ENCODE measurements at regions not wholly inside any gene's neighbourhood (a gene's known extent, or its start where the extent isn't known, plus 50 kb on each side); places are given as distances from the start of the nearest gene placed in this dataset.

DNA sequence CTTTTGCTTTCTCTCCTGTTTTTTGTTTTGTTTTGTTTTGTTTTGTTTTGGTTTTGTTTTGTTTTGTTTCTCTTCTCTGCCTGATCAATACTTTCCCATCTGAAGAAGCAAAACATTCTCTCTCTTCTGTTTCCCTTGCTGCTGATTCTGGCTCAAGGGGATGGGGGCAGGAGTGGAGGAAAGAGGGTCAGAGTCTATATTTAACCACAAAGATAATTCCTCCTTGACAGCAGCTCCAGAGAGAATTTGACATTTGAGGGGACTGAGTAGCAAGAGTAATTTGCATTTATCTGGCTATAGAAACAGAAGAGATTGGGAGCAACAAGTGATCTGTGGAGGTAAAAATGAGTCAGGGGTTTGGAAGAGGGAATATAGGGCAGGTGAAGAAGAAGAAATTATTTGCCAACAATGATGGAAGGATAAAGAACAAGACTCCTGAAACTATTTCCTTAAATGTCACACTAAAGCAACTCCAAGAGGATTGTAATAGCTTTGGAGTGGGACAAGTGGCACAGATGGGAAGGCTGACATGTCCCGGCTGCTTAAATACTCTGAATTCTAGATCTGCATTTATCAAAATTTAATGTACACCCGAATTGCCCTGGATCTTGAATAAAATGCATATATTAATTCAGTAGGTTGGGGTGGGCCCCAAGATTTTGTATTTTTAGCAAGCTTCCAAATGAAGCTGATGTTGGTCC, 349.3 kb upstream of the PLXNA2 start:
- Histone ChIP-seq H3K27me3 (ENCODE audit: insufficient read depth, low read length) (no peaks in the 10 kb centered on the region), H3K9me3 (ENCODE audit: low read length) (no peaks in the 10 kb centered on the region), H2AFZ (ENCODE audit: low read depth, low read length) (no peak overlapping the region), H3K4me1 (ENCODE audit: insufficient read depth, low read length) (no peaks in the 10 kb centered on the region), H3K4me3 (ENCODE audit: low read length) (no peak overlapping the region), H3K36me3 (ENCODE audit: insufficient read depth, low read length) (no peaks in the 10 kb centered on the region)

DNA sequence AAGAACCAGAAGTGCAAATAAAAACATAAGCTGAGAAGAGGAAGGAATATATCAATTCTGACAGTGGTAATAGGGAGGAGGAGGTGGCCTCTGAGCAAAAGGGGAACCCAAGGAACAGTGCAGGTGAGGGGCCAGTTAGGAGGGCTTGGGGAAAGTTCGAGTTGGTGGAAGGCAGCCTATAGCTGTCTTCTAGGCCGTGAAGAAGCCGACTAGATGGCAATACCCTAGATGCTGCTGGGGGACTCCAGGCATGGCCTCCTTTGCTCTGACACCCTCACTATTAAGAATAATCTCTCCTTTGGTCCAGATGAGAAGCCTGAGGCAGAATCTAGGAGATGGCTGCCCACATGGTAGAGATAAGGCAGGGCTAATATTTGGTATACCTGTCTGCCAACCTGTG, 351.1 kb upstream of the PLXNA2 start:
- H3K27me3 ChIP-seq (ENCODE audit: insufficient read depth, low read length): no peaks in the 10 kb centered on the region
- H2AFZ ChIP-seq (ENCODE audit: low read depth, low read length): no peak overlapping the region
- no peak overlapping the region for H3K4me3 ChIP-seq (ENCODE audit: low read length)
- no peaks in the 10 kb centered on the region for H3K9me3 ChIP-seq (ENCODE audit: low read length)
- H3K4me1 ChIP-seq (ENCODE audit: insufficient read depth, low read length): peaks cover 1% of the 10 kb centered on the region
- no peaks in the 10 kb centered on the region for H3K36me3 ChIP-seq (ENCODE audit: insufficient read depth, low read length)

DNA sequence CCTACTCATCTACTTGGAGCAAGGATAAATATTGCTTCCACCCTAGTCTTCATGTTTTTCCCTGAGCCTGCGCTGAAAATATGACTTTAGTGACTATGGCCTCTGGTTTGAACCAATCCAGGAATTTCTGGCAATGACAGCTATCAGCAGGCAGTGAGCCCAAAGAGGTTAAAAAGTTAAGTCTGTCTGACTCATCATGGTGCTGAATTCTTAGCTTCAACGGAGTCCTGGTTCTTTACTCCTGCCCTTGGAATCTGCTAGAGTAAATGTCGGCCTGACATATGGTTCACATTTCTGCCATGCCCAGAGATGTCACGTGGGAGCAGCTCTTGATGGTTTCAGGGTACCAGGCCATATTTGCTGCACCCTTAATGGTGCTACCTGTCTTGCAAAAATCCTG, 351.6 kb upstream of the PLXNA2 start:
- H3K9me3 ChIP-seq (ENCODE audit: low read length): no peaks in the 10 kb centered on the region
- no peaks in the 10 kb centered on the region for H3K27me3 ChIP-seq (ENCODE audit: insufficient read depth, low read length)
- no peak overlapping the region for H3K4me3 ChIP-seq (ENCODE audit: low read length)
- peaks cover 7% of the 10 kb centered on the region for H3K4me1 ChIP-seq (ENCODE audit: insufficient read depth, low read length)
- H3K36me3 ChIP-seq (ENCODE audit: insufficient read depth, low read length): no peaks in the 10 kb centered on the region
- no peak overlapping the region for H2AFZ ChIP-seq (ENCODE audit: low read depth, low read length)

DNA sequence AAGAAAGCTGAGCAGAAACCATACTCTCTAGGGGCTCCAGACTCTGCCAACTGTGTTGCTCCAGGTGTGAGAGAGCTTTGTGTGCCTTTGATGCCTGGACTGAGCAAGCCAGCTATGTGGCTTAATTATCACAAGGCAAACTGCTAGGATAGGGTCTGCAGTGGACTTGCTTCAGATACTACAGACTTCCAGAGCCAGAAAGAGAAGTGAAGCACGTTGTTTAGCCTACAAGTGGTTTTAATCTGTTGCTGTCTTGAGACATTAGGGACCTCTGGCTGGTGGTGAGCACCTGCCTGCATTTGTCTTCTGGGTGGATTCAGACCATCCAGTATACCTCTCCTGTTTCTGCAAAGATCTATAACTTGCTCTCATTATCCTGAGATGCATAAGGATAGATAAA, 353.4 kb upstream of the PLXNA2 start:
- Histone ChIP-seq H2AFZ (ENCODE audit: low read depth, low read length) (no peak overlapping the region), H3K27me3 (ENCODE audit: insufficient read depth, low read length) (no peaks in the 10 kb centered on the region), H3K4me1 (ENCODE audit: insufficient read depth, low read length) (peaks cover 18% of the 10 kb centered on the region), H3K4me3 (ENCODE audit: low read length) (no peak overlapping the region), H3K36me3 (ENCODE audit: insufficient read depth, low read length) (no peaks in the 10 kb centered on the region), H3K9me3 (ENCODE audit: low read length) (no peaks in the 10 kb centered on the region)

DNA sequence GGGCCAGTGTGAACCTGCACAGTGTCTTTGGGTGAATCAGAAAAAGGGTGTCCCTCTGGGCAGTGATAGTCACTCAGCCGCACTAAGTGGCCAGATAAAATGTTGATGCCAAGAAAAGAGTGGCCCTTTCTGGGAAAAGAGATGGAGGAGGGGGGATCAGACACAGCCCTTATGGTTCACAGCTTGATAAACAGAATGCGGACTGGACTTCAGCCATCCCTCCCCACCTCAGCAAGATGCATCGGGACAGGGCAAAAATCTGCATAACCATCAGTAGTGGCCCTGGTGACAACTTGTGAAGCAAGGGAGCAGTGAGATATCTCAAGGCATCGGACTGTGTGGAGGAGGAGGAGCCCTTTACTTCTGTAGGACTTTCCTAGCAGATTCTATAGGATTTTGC, 353.8 kb upstream of the PLXNA2 start:
- no peaks in the 10 kb centered on the region for H3K9me3 ChIP-seq (ENCODE audit: low read length)
- H3K4me3 ChIP-seq (ENCODE audit: low read length): no peak overlapping the region
- peaks cover 18% of the 10 kb centered on the region for H3K4me1 ChIP-seq (ENCODE audit: insufficient read depth, low read length)
- H2AFZ ChIP-seq (ENCODE audit: low read depth, low read length): no peak overlapping the region
- no peaks in the 10 kb centered on the region for H3K36me3 ChIP-seq (ENCODE audit: insufficient read depth, low read length)
- no peaks in the 10 kb centered on the region for H3K27me3 ChIP-seq (ENCODE audit: insufficient read depth, low read length)

DNA sequence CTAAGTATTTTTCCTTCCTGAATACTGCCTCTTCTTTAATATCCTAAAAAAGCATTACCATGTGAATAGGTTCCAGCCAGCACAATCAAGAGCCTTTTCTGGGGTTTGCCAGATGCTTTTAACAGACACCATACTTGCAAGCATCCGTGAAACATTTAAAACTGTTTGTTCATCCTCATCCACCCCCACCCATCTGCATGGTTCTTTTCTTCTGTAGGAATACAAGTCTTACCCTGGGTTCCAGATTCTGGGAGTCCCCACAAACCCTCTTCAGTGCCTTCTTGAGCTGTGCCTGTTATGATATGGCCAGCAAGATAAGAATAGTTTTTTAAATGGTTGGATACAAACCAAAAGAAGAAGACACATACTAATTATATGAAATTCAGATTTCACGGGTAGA, 354.9 kb upstream of the PLXNA2 start:
- no peaks in the 10 kb centered on the region for H3K36me3 ChIP-seq (ENCODE audit: insufficient read depth, low read length)
- no peaks in the 10 kb centered on the region for H3K9me3 ChIP-seq (ENCODE audit: low read length)
- H3K4me1 ChIP-seq (ENCODE audit: insufficient read depth, low read length): peaks cover 18% of the 10 kb centered on the region
- no peak overlapping the region for H2AFZ ChIP-seq (ENCODE audit: low read depth, low read length)
- no peak overlapping the region for H3K4me3 ChIP-seq (ENCODE audit: low read length)
- H3K27me3 ChIP-seq (ENCODE audit: insufficient read depth, low read length): no peaks in the 10 kb centered on the region

DNA sequence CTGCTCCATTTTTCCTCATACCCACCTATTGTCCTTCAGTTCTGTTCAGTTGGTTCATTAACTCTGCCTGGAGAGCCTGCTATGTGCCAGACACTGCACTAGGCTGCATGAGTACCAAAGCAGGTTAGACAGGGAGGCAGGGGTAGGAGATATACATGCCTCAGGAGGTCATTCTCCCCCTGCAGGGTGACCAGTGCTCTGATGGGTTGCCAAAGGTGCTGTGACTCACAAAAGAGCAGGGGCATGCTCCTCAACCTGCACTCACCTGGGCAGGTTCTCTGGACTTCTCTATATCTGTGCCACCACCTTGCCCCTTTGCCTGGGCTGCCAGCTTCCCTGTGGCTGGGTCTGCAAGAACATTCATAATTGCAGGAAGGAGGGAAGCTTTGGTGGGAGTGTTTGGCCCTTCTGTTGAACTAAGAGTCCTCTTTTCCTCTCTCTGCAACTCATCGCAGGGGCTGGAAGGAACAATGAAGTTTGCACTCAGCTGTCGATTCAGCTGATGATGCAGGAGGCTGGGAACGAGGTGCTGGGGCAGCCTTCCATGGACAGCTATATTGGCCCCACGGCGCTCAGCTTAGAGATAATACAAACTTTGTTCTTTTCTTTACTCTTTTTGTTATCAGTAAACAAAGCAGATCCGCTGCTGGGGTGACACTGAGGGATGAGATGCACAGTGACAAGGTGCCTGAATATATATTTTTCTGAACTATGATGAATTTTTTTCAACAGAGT, 356.4 kb upstream of the PLXNA2 start:
- Histone ChIP-seq H3K4me1 (ENCODE audit: insufficient read depth, low read length) (peaks cover 18% of the 10 kb centered on the region), H3K27me3 (ENCODE audit: insufficient read depth, low read length) (no peaks in the 10 kb centered on the region), H3K4me3 (ENCODE audit: low read length) (no peak overlapping the region), H3K36me3 (ENCODE audit: insufficient read depth, low read length) (no peaks in the 10 kb centered on the region), H3K9me3 (ENCODE audit: low read length) (no peaks in the 10 kb centered on the region), H2AFZ (ENCODE audit: low read depth, low read length) (no peak overlapping the region)

DNA sequence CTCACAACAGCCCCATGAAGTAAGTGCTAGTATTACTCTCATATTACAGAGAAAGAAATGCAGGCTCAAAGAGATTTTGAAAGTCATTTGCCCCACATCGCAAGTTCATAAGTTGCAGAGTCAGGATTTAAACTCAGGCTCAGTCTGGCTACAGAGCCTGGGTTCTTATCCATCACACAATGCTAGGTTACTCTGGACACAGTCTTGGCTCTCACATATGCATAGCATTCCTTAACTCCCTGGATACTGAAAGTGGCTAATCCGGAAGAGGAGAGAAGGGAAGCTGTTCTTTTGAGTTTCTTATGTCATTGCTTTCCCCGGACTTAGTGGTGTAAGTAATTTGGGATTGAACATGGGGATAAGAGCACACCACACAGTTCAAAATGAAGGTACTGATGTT, 357.4 kb upstream of the PLXNA2 start:
- no peak overlapping the region for H3K4me3 ChIP-seq (ENCODE audit: low read length)
- H3K27me3 ChIP-seq (ENCODE audit: insufficient read depth, low read length): no peaks in the 10 kb centered on the region
- H2AFZ ChIP-seq (ENCODE audit: low read depth, low read length): no peak overlapping the region
- peaks cover 18% of the 10 kb centered on the region for H3K4me1 ChIP-seq (ENCODE audit: insufficient read depth, low read length)
- no peaks in the 10 kb centered on the region for H3K9me3 ChIP-seq (ENCODE audit: low read length)
- H3K36me3 ChIP-seq (ENCODE audit: insufficient read depth, low read length): no peaks in the 10 kb centered on the region

DNA sequence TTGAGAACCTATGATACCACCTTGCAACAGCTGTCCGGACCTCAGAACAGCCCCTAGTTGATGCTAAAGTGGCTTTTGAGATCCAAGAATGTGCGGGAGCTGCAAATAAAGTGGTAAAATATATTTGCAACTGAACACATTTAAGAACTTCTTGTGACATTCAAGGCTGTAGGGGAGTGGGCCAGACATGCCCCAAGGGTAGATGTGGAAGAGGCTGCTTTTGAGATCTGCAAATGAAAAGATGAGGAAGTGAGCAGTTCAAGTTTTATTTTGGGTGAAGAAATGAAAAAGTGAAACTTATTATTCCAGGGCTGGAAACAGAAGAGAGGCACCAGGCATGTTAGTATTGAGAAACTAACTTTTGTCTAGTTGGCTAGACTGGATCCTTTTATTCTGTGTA, 359.5 kb upstream of the PLXNA2 start:
- no peak overlapping the region for H3K4me3 ChIP-seq (ENCODE audit: low read length)
- H3K4me1 ChIP-seq (ENCODE audit: insufficient read depth, low read length): peaks cover 18% of the 10 kb centered on the region
- H3K27me3 ChIP-seq (ENCODE audit: insufficient read depth, low read length): no peaks in the 10 kb centered on the region
- H2AFZ ChIP-seq (ENCODE audit: low read depth, low read length): no peak overlapping the region
- no peaks in the 10 kb centered on the region for H3K36me3 ChIP-seq (ENCODE audit: insufficient read depth, low read length)
- H3K9me3 ChIP-seq (ENCODE audit: low read length): no peaks in the 10 kb centered on the region

DNA sequence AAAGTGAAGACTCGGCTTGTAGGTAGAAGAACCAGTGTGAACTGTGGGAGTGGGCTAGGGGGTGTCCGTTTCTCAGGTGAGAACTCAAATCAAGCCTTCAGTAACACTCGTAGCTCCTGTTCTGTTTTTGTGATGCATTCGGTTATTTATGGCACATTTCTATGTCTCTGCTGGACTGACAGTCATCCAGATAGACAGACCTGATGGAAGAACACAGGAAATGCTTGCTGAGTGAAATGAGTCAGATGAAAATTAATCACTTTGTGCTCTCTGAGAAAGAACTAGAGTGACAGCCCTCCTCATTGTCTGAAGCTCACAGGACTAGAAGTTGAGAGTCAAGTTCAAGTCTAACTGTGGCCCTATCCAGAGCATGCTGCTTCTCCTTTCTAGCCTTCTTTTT, 360.1 kb upstream of the PLXNA2 start:
- Histone ChIP-seq H3K36me3 (ENCODE audit: insufficient read depth, low read length) (no peaks in the 10 kb centered on the region), H3K27me3 (ENCODE audit: insufficient read depth, low read length) (no peaks in the 10 kb centered on the region), H3K9me3 (ENCODE audit: low read length) (no peaks in the 10 kb centered on the region), H3K4me3 (ENCODE audit: low read length) (no peak overlapping the region), H2AFZ (ENCODE audit: low read depth, low read length) (no peak overlapping the region), H3K4me1 (ENCODE audit: insufficient read depth, low read length) (peaks cover 18% of the 10 kb centered on the region)

DNA sequence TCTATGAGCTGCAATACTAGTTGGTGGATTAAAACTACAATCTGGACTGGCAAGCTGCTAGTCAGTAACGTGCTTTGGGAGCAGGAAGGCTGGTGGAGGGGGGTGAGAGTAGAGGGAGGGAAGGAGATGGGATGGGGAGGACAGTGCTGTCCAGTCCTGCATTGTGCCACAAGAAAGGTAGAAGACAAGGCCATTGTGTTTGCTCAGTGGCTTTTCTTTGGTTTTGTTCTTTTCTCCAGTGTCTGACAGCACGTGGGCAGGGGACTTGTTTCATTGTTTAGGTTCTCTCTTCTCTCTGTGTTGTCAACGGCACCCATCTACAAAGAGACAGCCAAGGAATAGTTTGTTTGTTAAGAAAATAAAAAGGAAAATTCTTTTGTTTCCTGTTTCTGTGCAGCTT, 362.8 kb upstream of the PLXNA2 start:
- H2AFZ ChIP-seq (ENCODE audit: low read depth, low read length): no peak overlapping the region
- H3K4me1 ChIP-seq (ENCODE audit: insufficient read depth, low read length): no peaks in the 10 kb centered on the region
- no peaks in the 10 kb centered on the region for H3K9me3 ChIP-seq (ENCODE audit: low read length)
- no peaks in the 10 kb centered on the region for H3K27me3 ChIP-seq (ENCODE audit: insufficient read depth, low read length)
- no peaks in the 10 kb centered on the region for H3K36me3 ChIP-seq (ENCODE audit: insufficient read depth, low read length)
- H3K4me3 ChIP-seq (ENCODE audit: low read length): no peak overlapping the region

DNA sequence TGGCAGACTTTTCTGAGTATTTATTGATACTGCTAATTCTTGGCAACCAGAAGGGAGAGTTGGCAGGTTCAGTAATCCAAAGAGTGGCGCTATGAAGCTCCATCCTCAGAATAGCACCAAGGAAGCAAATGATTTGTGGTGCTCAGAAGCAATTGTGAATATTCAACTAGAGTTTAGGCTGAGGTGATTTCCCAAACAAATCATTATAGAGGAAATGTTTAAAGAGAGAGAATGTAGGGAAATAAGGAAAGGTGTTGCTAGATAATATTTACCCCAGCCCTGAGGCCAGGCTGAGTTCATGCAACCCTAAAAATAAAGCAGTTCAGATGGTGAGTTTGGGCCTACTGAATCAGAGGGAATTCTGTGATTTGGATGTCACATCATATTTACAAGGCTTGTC, 363.4 kb upstream of the PLXNA2 start:
- Histone ChIP-seq H3K36me3 (ENCODE audit: insufficient read depth, low read length) (no peaks in the 10 kb centered on the region), H3K27me3 (ENCODE audit: insufficient read depth, low read length) (no peaks in the 10 kb centered on the region), H3K4me1 (ENCODE audit: insufficient read depth, low read length) (no peaks in the 10 kb centered on the region), H3K4me3 (ENCODE audit: low read length) (no peak overlapping the region), H3K9me3 (ENCODE audit: low read length) (no peaks in the 10 kb centered on the region), H2AFZ (ENCODE audit: low read depth, low read length) (no peak overlapping the region)

DNA sequence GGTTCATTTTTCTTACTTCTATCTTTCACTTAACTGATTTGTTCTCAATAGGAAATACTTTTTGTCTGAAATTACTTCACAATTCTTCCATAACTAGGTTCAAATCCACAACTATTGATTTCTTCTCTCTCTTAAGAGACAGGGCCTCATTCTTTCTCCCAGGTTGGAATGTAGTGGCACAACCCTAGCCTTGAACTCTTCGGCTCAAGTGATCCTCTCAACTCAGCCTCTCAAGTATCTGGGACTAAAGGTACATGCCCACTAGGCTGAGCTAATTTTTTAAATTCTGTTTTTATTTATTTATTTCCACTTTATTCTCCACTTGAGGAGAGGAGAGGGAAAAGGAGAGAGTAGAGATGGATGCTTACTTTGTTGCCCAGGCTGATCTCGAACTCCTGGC, 370.4 kb upstream of the PLXNA2 start:
- Histone ChIP-seq H3K9me3 (ENCODE audit: low read length) (no peaks in the 10 kb centered on the region), H3K4me1 (ENCODE audit: insufficient read depth, low read length) (no peaks in the 10 kb centered on the region), H3K4me3 (ENCODE audit: low read length) (no peak overlapping the region), H2AFZ (ENCODE audit: low read depth, low read length) (no peak overlapping the region), H3K36me3 (ENCODE audit: insufficient read depth, low read length) (no peaks in the 10 kb centered on the region), H3K27me3 (ENCODE audit: insufficient read depth, low read length) (no peaks in the 10 kb centered on the region)

DNA sequence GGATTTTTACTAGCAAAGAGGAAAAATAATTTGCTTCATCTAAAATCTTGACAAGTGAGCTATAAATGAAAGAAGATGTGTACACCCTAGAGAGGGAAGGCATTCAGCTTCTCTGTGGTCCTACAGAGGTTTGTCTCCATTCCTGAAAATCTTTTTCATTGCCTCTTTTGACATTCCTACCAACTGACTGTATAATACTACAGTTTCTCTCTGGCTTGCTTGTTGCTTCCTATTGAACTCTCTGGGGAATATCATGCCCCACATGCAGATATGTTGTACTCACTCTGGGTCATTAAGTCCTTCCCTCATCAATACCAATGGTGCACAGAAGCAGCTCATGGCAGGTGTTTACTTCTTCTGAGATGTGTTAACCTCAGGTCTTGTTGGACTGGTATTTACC, 371.2 kb upstream of the PLXNA2 start:
- Histone ChIP-seq H3K4me3 (ENCODE audit: low read length) (no peak overlapping the region), H3K4me1 (ENCODE audit: insufficient read depth, low read length) (no peaks in the 10 kb centered on the region), H3K36me3 (ENCODE audit: insufficient read depth, low read length) (no peaks in the 10 kb centered on the region), H3K9me3 (ENCODE audit: low read length) (no peaks in the 10 kb centered on the region), H3K27me3 (ENCODE audit: insufficient read depth, low read length) (no peaks in the 10 kb centered on the region), H2AFZ (ENCODE audit: low read depth, low read length) (no peak overlapping the region)
